GM23248 (cell line): ENCODE measurements at regions not wholly inside any gene's neighbourhood (a gene's known extent, or its start where the extent isn't known, plus 50 kb on each side); places are given as distances from the start of the nearest gene placed in this dataset.

Experiments used
- EZH2 ChIP-seq: fragments of 200-600 bp; sonication (generic); IDR thresholded peaks from 2 replicates; pipeline ENCODE4 v1.6.1; 2018; ENCODE audit warnings: antibody characterized with exemption, mild to moderate bottlenecking; ENCODE audit not compliant: insufficient read depth, poor library complexity, severe bottlenecking
- EZH2phosphoT487 ChIP-seq: fragments of 200-600 bp; sonication (generic); IDR thresholded peaks from 2 replicates; pipeline ENCODE4 v1.6.1; 2018; ENCODE audit warnings: antibody characterized with exemption, moderate library complexity, mild to moderate bottlenecking, low read depth; ENCODE audit not compliant: insufficient read depth

- TF ChIP-seq EZH2 (no peak), EZH2phosphoT487 (no peak)
Observed at GRCh38 chr11:109940816-109941215, 152.4 kb upstream of the ZC3H12C start.
